Vagina (tissue), 2 donors: ENCODE measurements at regions not wholly inside any gene's neighbourhood (a gene's known extent, or its start where the extent isn't known, plus 50 kb on each side); places are given as distances from the start of the nearest gene placed in this dataset.

ENCODE experiments used
- DNase-seq, 2 donors: peaks; one replicate each; pipeline ENCODE4 v3.0.0-alpha.2; 2017; ENCODE audit errors: extremely low spot score in 2 of 2
- H3K27ac ChIP-seq: fragments of 200-600 bp; sonication (generic); one replicate; pipeline ENCODE4 v1.5.1; 2019
- H3K27me3 ChIP-seq: fragments of 200-600 bp; sonication (generic); one replicate; pipeline ENCODE4 v1.5.1; 2019
- H3K36me3 ChIP-seq, 2 donors: fragments of 200-600 bp; sonication (generic); one replicate each; pipeline ENCODE4 v1.5.1; 2017 to 2019
- H3K4me1 ChIP-seq: fragments of 200-600 bp; sonication (generic); one replicate; pipeline ENCODE4 v1.5.1; 2019
- H3K4me3 ChIP-seq, 2 donors: fragments of 200-600 bp; sonication (generic); 1 replicate in 1 of 2; 2 replicates in 1 of 2; pipeline ENCODE4 v1.5.1; 2016 to 2019
- H3K9me3 ChIP-seq: fragments of 200-600 bp; sonication (generic); one replicate; pipeline ENCODE4 v1.5.1; 2019
- POLR2A ChIP-seq, 2 donors: fragments of 450-650 bp; IDR thresholded peaks; one replicate each; pipeline ENCODE4 v1.6.1; 2017; ENCODE audit warnings: antibody characterized with exemption in 2 of 2, mild to moderate bottlenecking in 2 of 2, moderate library complexity in 2 of 2
- POLR2AphosphoS5 ChIP-seq, 2 donors: sonication (generic); formaldehyde crosslinking; IDR thresholded peaks; one replicate each; pipeline ENCODE4 v1.9.0; 2017; ENCODE audit warnings: antibody characterized with exemption in 2 of 2, mild to moderate bottlenecking in 2 of 2, low read depth in 1 of 2; ENCODE audit not compliant: insufficient read depth in 1 of 2
- intact Hi-C: fragments of 100-400 bp; cut with DNase I; formaldehyde crosslinking; loops from one replicate; pipeline ENCODE4 v1.15.1; 2023
- TF ChIP-seq, protein P1 (sequence below), 3 experiments: fragments of 450-650 bp in 2 of 3; fragments of 200-600 bp in 1 of 3; sonication (generic) in 1 of 3; IDR thresholded peaks; one replicate each; pipeline ENCODE4 v1.5.1; 2017 to 2019; ENCODE audit warnings: antibody characterized with exemption in 3 of 3, mild to moderate bottlenecking in 2 of 3, moderate library complexity in 2 of 3

DNA sequence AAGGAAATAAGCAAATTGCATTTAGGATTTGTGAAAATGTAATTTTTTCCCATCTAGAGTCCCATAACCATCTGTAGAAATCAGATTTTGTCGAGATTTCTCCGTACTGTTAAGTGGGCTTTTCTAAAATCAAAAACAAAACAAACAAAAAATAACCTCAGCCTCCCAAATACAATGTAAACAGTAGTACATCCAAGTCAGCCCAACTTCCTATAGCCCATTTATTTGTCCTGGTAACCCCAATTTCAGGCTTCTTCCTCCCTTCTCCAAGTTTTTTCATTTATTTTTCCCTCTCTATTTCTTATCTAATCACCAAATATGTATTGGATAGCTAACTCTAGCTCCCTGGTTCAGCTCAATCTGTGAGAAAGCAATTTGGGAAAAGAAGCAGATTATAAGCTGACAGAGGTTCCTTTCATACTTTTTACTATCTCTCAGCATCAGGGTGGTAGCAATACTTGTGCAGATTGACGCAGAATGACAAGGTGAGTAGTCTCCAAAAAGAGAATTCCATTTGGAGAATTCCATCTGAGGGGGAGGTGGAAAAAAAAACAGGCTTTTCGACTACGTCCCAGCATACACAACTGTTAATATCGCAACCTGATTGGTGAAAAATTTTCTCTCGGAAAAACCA is 132.6 kb upstream of the BTN3A2 start:
- Histone ChIP-seq H3K27ac (no peak overlapping the region), H3K4me1 (peaks cover 15% of the 10 kb centered on the region), H3K4me3 (peak overlapping the region; percentile 47 to 55), H3K36me3 (no peaks in the 10 kb centered on the region), H3K9me3 (no peaks in the 10 kb centered on the region), H3K27me3 (no peaks in the 10 kb centered on the region)
- no peak for TF ChIP-seq POLR2AphosphoS5 (IDR thresholded peaks at IDR 0.05; ENCODE audit: insufficient read depth in 1 of 2, low read depth in 1 of 2)
- no peak for TF ChIP-seq POLR2A (IDR thresholded peaks at IDR 0.05)
- TF ChIP-seq, protein P1, sequence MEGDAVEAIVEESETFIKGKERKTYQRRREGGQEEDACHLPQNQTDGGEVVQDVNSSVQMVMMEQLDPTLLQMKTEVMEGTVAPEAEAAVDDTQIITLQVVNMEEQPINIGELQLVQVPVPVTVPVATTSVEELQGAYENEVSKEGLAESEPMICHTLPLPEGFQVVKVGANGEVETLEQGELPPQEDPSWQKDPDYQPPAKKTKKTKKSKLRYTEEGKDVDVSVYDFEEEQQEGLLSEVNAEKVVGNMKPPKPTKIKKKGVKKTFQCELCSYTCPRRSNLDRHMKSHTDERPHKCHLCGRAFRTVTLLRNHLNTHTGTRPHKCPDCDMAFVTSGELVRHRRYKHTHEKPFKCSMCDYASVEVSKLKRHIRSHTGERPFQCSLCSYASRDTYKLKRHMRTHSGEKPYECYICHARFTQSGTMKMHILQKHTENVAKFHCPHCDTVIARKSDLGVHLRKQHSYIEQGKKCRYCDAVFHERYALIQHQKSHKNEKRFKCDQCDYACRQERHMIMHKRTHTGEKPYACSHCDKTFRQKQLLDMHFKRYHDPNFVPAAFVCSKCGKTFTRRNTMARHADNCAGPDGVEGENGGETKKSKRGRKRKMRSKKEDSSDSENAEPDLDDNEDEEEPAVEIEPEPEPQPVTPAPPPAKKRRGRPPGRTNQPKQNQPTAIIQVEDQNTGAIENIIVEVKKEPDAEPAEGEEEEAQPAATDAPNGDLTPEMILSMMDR (IDR thresholded peaks at IDR 0.05): no peak
- intact Hi-C loops: no loop called here
- no peak for DNase-seq

GRCh38 chr6:26232940-26233648 is 131.9 kb upstream of the BTN3A2 start:
- peak overlapping the region; percentile 47 to 55 for H3K4me3 ChIP-seq
- no peaks in the 10 kb centered on the region for H3K36me3 ChIP-seq
- no peaks in the 10 kb centered on the region for H3K9me3 ChIP-seq
- intact Hi-C loops: no loop called here
- H3K27me3 ChIP-seq: no peaks in the 10 kb centered on the region
- DNase-seq: no peak
- no peak for TF ChIP-seq POLR2AphosphoS5 (IDR thresholded peaks at IDR 0.05; ENCODE audit: insufficient read depth in 1 of 2, low read depth in 1 of 2)
- TF ChIP-seq, protein P1 (IDR thresholded peaks at IDR 0.05): no peak
- TF ChIP-seq POLR2A (IDR thresholded peaks at IDR 0.05): no peak
- peak overlapping the region; percentile 65 for H3K27ac ChIP-seq
- peaks cover 15% of the 10 kb centered on the region for H3K4me1 ChIP-seq

DNA sequence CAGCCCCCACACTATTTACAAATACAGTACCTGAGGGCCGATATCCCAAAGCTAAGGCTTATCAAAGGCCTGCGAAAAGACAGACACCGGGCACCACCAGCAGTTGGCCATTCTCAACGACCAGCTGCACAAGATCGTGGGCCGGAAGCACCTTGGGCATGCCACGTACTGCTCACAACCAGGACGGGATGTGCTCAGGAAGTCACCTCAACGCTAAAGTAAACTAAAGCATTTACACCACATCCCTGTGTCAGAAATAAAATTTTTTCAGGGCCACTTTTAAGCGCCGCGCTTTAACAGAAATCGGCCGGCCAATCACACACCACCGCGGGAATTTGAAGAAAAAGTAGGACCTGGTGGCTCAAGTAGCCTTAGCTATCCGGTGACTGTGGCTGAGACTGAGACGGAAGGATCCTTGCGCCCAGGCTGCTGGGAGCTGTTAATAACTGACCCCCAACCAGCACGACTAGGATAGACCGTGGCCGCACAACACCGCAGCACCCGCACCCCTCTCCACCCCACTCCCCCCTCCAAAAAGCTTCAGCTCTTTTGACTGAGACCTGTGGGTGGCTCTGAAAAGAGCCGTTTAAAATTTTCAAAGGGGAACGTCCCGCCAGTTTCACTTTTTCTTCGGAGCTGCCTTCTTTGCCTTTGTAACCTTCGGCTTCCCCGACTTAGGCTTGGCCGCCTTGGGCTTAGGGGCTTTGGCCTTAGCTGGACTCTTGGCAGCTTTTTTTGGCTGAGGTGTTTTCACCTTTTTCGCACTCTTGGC is 131.2 kb upstream of the BTN3A2 start:
- no peaks in the 10 kb centered on the region for H3K9me3 ChIP-seq
- TF ChIP-seq POLR2AphosphoS5 (IDR thresholded peaks at IDR 0.05; ENCODE audit: insufficient read depth in 1 of 2, low read depth in 1 of 2) (peak in 1 of 2 donors; percentile 40), POLR2A (IDR thresholded peaks at IDR 0.05) (peak in 1 of 2 donors; percentile 11)
- TF ChIP-seq, protein P1 (IDR thresholded peaks at IDR 0.05): no peak
- H3K4me3 ChIP-seq: peak overlapping the region; percentile 47 to 55
- DNase-seq: no peak
- H3K27ac ChIP-seq: peak overlapping the region; percentile 65
- no peaks in the 10 kb centered on the region for H3K36me3 ChIP-seq
- intact Hi-C loops: no loop called here
- H3K27me3 ChIP-seq: no peaks in the 10 kb centered on the region
- peaks cover 15% of the 10 kb centered on the region for H3K4me1 ChIP-seq

DNA sequence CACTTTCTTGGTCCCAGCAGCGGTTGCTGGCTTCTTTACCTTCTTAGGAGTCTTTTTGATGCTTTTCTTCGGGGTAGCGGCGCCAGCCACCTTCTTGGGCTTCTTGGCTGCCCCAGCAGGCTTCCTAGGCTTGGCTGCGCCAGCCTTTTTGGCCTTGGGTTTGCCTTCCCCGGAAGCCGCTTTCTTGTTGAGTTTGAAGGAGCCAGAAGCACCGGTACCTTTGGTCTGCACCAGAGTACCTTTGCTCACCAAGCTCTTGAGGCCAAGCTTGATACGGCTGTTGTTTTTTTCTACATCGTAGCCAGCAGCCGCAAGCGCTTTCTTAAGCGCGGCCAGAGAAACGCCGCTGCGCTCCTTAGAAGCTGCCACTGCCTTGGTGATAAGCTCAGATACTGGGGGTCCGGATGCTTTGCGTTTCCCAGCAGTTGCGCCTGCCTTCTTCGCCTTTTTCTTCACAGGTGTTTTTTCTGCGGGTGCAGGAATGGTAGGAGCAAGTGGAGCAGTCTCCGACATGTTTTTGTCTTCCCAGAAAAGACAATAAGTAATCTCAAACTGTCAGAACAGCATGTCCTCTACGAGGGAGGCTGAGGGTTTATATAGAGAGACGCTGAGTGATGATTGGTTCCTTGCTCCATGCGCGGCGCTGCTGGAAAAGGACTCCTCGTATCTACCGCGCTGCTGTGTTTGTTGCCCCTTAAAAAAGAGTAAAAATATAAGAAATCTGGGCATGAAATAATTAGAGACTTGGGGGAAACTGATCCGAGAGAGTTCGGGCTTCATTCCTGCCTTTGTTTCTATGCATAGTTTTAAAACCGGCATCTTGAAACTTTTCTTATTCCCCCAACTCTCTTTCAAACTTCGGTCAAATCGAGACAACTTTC is 130.3 kb upstream of the BTN3A2 start:
- no peaks in the 10 kb centered on the region for H3K9me3 ChIP-seq
- H3K36me3 ChIP-seq: no peaks in the 10 kb centered on the region
- H3K4me1 ChIP-seq: peaks cover 15% of the 10 kb centered on the region
- no peaks in the 10 kb centered on the region for H3K27me3 ChIP-seq
- intact Hi-C loops: no loop called here
- H3K27ac ChIP-seq: peak overlapping the region; percentile 65
- peak overlapping the region; percentile 47 to 55 for H3K4me3 ChIP-seq
- TF ChIP-seq, protein P1 (IDR thresholded peaks at IDR 0.05): no peak
- TF ChIP-seq POLR2A (IDR thresholded peaks at IDR 0.05) (peak in 1 of 2 donors; percentile 87), POLR2AphosphoS5 (IDR thresholded peaks at IDR 0.05; ENCODE audit: insufficient read depth in 1 of 2, low read depth in 1 of 2) (peak; percentile 83 to 92)
- no peak for DNase-seq
